Ovary (tissue), 3 donors: ENCODE measurements at regions not wholly inside any gene's neighbourhood (a gene's known extent, or its start where the extent isn't known, plus 50 kb on each side); places are given as distances from the start of the nearest gene placed in this dataset.

Source experiments
- EP300 ChIP-seq: sonication (generic); formaldehyde crosslinking; IDR thresholded peaks from one replicate; pipeline ENCODE4 v1.6.1; 2017; ENCODE audit warnings: antibody characterized with exemption
- POLR2A ChIP-seq: fragments of 450-650 bp; IDR thresholded peaks from one replicate; pipeline ENCODE4 v1.6.1; 2017; ENCODE audit warnings: antibody characterized with exemption, mild to moderate bottlenecking, moderate library complexity
- TF ChIP-seq, protein P1 (sequence below), 3 donors: fragments of 450-650 bp in 2 of 3; fragments of 200-600 bp in 1 of 3; IDR thresholded peaks; one replicate each; pipeline versions ENCODE4 v1.5.1 to v1.8.0; 2016 to 2022; ENCODE audit warnings: antibody characterized with exemption in 3 of 3, mild to moderate bottlenecking in 1 of 3
- donor health status: DM: no; HTN: no; CAD: no.

DNA sequence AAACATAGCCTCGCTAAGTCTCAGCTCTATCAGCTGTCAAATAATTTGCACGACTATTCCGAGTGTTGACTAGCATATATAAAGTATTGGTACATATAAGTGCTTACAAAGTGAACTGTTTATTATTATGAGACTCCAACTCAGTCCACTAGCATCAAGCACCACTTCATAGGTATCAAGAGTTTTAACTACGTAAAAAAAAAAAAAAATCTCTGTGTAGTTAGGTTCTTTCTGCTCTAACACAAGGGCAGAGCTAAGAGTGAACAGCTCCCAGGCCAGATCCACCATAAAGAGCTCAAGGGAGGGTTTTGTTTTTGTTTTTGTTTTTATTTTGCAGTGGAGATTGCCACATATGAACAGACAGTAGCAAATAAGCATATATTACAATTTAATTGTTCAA, 309.8 kb upstream of the SGK1 start:
- TF ChIP-seq, protein P1, sequence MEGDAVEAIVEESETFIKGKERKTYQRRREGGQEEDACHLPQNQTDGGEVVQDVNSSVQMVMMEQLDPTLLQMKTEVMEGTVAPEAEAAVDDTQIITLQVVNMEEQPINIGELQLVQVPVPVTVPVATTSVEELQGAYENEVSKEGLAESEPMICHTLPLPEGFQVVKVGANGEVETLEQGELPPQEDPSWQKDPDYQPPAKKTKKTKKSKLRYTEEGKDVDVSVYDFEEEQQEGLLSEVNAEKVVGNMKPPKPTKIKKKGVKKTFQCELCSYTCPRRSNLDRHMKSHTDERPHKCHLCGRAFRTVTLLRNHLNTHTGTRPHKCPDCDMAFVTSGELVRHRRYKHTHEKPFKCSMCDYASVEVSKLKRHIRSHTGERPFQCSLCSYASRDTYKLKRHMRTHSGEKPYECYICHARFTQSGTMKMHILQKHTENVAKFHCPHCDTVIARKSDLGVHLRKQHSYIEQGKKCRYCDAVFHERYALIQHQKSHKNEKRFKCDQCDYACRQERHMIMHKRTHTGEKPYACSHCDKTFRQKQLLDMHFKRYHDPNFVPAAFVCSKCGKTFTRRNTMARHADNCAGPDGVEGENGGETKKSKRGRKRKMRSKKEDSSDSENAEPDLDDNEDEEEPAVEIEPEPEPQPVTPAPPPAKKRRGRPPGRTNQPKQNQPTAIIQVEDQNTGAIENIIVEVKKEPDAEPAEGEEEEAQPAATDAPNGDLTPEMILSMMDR (IDR thresholded peaks at IDR 0.05), result no peak
- no peak for TF ChIP-seq POLR2A
- TF ChIP-seq EP300, result no peak
